SK-N-SH (cell line): ENCODE measurements at regions not wholly inside any gene's neighbourhood (a gene's known extent, or its start where the extent isn't known, plus 50 kb on each side); places are given as distances from the start of the nearest gene placed in this dataset.

Experiments used
- CTCF ChIA-PET: fragments of 300-600, 350-600 bp; formaldehyde crosslinking; extraction: SDS; loops from one replicate; lab custom pipeline; 2021; lab: Yijun Ruan, JAX
- POLR2A ChIA-PET: fragments of 350-600 bp; sonication (Branson Sonifier 250); formaldehyde crosslinking; extraction: SDS; loops from one replicate; lab custom pipeline; 2020; ENCODE audit warnings: antibody characterized with exemption, inconsistent platforms; lab: Yijun Ruan, JAX
- DNase-seq: peaks from one replicate; pipeline ENCODE4 v3.0.0; 2012
- H2AFZ ChIP-seq: fragments of 200-600 bp; sonication (generic); 2 replicates; pipeline ENCODE4 v1.8.1; 2016; ENCODE audit warnings: antibody characterized with exemption, mild to moderate bottlenecking, low read depth
- H3F3A ChIP-seq: fragments of 200-600 bp; sonication (generic); replicated peaks from 2 replicates; pipeline ENCODE3; 2016; ENCODE audit warnings: antibody characterized with exemption, mild to moderate bottlenecking; ENCODE audit not compliant: insufficient read depth
- H3K27ac ChIP-seq, 2 experiments: fragments of 200-500 bp in 1 of 2; fragments of 200-600 bp in 1 of 2; sonication (Bioruptor generic) in 1 of 2; sonication (generic), shearing (Covaris generic) in 1 of 2; 2 replicates each; pipeline versions ENCODE4 v1.5.1 to v1.6.1; 2014 to 2016; ENCODE audit warnings: low read depth in 2 of 2, inconsistent platforms in 1 of 2, low read length in 1 of 2, mild to moderate bottlenecking in 1 of 2, mixed read lengths in 1 of 2
- H3K27me3 ChIP-seq: fragments of 200-600 bp; sonication (generic), shearing (Covaris generic); 2 replicates; pipeline ENCODE4 v1.6.1; 2016; ENCODE audit warnings: mixed run types; ENCODE audit not compliant: insufficient read depth
- H3K36me3 ChIP-seq, 2 experiments: fragments of 200-500 bp in 1 of 2; fragments of 200-600 bp in 1 of 2; sonication (Bioruptor generic) in 1 of 2; sonication (generic) in 1 of 2; replicated peaks in 1 of 2; 2 replicates each; pipeline versions ENCODE3 to v1.5.1; 2014 to 2016; ENCODE audit warnings: low read length in 1 of 2, mild to moderate bottlenecking in 1 of 2; ENCODE audit not compliant: insufficient read depth in 2 of 2, control insufficient read depth in 1 of 2
- H3K4me1 ChIP-seq, 2 experiments: fragments of 200-500 bp in 1 of 2; fragments of 200-600 bp in 1 of 2; sonication (Bioruptor generic) in 1 of 2; sonication (generic), shearing (Covaris generic) in 1 of 2; 2 replicates each; pipeline versions ENCODE4 v1.5.1 to v1.6.1; 2014 to 2016; ENCODE audit warnings: low read depth in 1 of 2, low read length in 1 of 2, mixed run types in 1 of 2; ENCODE audit not compliant: insufficient read depth in 2 of 2, control insufficient read depth in 1 of 2
- H3K4me2 ChIP-seq: fragments of 200-600 bp; sonication (generic), shearing (Covaris generic); 2 replicates; pipeline ENCODE4 v1.6.1; 2017; ENCODE audit warnings: mixed run types
- H3K4me3 ChIP-seq, 2 experiments: fragments of 200-500 bp in 1 of 2; fragments of 200-600 bp in 1 of 2; sonication (Bioruptor generic) in 1 of 2; sonication (generic), shearing (Covaris generic) in 1 of 2; 2 replicates each; pipeline versions ENCODE4 v1.5.1 to v1.8.1; 2014 to 2016; ENCODE audit warnings: low read depth in 2 of 2, inconsistent platforms in 1 of 2, low read length in 1 of 2, mild to moderate bottlenecking in 1 of 2, mixed read lengths in 1 of 2, moderate library complexity in 1 of 2
- H3K79me2 ChIP-seq: fragments of 200-600 bp; sonication (generic); 2 replicates; pipeline ENCODE4 v1.8.1; 2017; ENCODE audit warnings: mild to moderate bottlenecking; ENCODE audit not compliant: insufficient read depth
- H3K9ac ChIP-seq: fragments of 200-600 bp; sonication (generic); 2 replicates; pipeline ENCODE4 v1.6.1; 2017; ENCODE audit warnings: mixed run types
- H3K9me2 ChIP-seq: fragments of 200-600 bp; sonication (generic); 2 replicates; pipeline ENCODE4 v1.6.1; 2017; ENCODE audit warnings: mixed run types
- H3K9me3 ChIP-seq: fragments of 200-600 bp; sonication (generic); 2 replicates; pipeline ENCODE4 v1.6.1; 2017; ENCODE audit warnings: mixed run types, mild to moderate bottlenecking, moderate library complexity
- H4K20me1 ChIP-seq: fragments of 200-600 bp; sonication (generic); 2 replicates; pipeline ENCODE4 v1.6.1; 2017; ENCODE audit warnings: mild to moderate bottlenecking, mixed run types; ENCODE audit not compliant: insufficient read depth
- CHD2 ChIP-seq: fragments of 150-350 bp; IDR thresholded peaks from 2 replicates; pipeline ENCODE4 v1.6.1; 2018; ENCODE audit warnings: low read length; ENCODE audit not compliant: partially characterized antibody
- FOSL2 ChIP-seq: IDR thresholded peaks from 2 replicates; pipeline ENCODE4 v1.4.0; 2012; ENCODE audit warnings: low read depth, mild to moderate bottlenecking, moderate library complexity, borderline replicate concordance
- FOXM1 ChIP-seq: IDR thresholded peaks from 2 replicates; pipeline ENCODE4 v1.4.0; 2012; ENCODE audit warnings: low read depth, mild to moderate bottlenecking
- MXI1 ChIP-seq: IDR thresholded peaks from 2 replicates; pipeline ENCODE4 v1.6.1; 2012; ENCODE audit warnings: mild to moderate bottlenecking, low read depth, low read length, improper control_type of control experiment
- NRF1 ChIP-seq: IDR thresholded peaks from 2 replicates; pipeline ENCODE4 v1.6.1; 2012; ENCODE audit warnings: low read depth, mild to moderate bottlenecking, low read length
- PBX3 ChIP-seq: IDR thresholded peaks from 2 replicates; pipeline ENCODE4; 2012
- POLR2AphosphoS5 ChIP-seq: IDR thresholded peaks from 2 replicates; pipeline ENCODE4 v1.6.1; 2012; ENCODE audit warnings: low read depth, low read length
- RAD21 ChIP-seq: IDR thresholded peaks from 2 replicates; pipeline ENCODE4 v1.6.1; 2012; ENCODE audit warnings: mild to moderate bottlenecking, low read length
- TAF1 ChIP-seq: IDR thresholded peaks from 2 replicates; pipeline ENCODE4 v1.6.1; 2012; ENCODE audit warnings: low read depth, mild to moderate bottlenecking, low read length, moderate library complexity, borderline replicate concordance
- TCF12 ChIP-seq: IDR thresholded peaks from 2 replicates; pipeline ENCODE4 v1.4.0; 2012
- TEAD4 ChIP-seq: IDR thresholded peaks from 2 replicates; pipeline ENCODE4 v1.4.0; 2012; ENCODE audit warnings: mild to moderate bottlenecking, borderline replicate concordance; ENCODE audit not compliant: insufficient read depth
- ZBTB33 ChIP-seq: IDR thresholded peaks from 2 replicates; pipeline ENCODE4 v1.4.0; 2012; ENCODE audit warnings: low read depth, borderline replicate concordance
- WGBS: methylation state at CpG from one replicate; pipeline ENCODE4 v1.1.6; 2017; ENCODE audit warnings: low lambda C conversion rate; 5-methylcytosine and 5-hydroxymethylcytosine counted together
- TF ChIP-seq, protein P1 (sequence below): IDR thresholded peaks from 2 replicates; pipeline ENCODE4 v1.4.0; 2012; ENCODE audit warnings: low read depth, borderline replicate concordance
- TF ChIP-seq, protein P2 (sequence below): IDR thresholded peaks from 2 replicates; pipeline ENCODE4 v1.6.1; 2012; ENCODE audit warnings: mild to moderate bottlenecking, low read depth, low read length, moderate library complexity

- POLR2A ChIA-PET: no interaction called here
- H4K20me1 ChIP-seq: no peaks in the 10 kb centered on the region
- WGBS: 56% methylated on average over 11 of the region's 14 CpGs
- TF ChIP-seq NRF1: no peak
- no peak for TF ChIP-seq TAF1
- no peak for TF ChIP-seq RAD21
- TF ChIP-seq POLR2AphosphoS5: no peak
- no peak for TF ChIP-seq PBX3
- no peak for TF ChIP-seq FOXM1
- TF ChIP-seq, protein P1, sequence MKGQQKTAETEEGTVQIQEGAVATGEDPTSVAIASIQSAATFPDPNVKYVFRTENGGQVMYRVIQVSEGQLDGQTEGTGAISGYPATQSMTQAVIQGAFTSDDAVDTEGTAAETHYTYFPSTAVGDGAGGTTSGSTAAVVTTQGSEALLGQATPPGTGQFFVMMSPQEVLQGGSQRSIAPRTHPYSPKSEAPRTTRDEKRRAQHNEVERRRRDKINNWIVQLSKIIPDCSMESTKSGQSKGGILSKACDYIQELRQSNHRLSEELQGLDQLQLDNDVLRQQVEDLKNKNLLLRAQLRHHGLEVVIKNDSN: no peak
- no peak for TF ChIP-seq ZBTB33
- no peak for TF ChIP-seq CHD2
- TF ChIP-seq TCF12: no peak
- no peak for TF ChIP-seq TEAD4
- TF ChIP-seq, protein P2, sequence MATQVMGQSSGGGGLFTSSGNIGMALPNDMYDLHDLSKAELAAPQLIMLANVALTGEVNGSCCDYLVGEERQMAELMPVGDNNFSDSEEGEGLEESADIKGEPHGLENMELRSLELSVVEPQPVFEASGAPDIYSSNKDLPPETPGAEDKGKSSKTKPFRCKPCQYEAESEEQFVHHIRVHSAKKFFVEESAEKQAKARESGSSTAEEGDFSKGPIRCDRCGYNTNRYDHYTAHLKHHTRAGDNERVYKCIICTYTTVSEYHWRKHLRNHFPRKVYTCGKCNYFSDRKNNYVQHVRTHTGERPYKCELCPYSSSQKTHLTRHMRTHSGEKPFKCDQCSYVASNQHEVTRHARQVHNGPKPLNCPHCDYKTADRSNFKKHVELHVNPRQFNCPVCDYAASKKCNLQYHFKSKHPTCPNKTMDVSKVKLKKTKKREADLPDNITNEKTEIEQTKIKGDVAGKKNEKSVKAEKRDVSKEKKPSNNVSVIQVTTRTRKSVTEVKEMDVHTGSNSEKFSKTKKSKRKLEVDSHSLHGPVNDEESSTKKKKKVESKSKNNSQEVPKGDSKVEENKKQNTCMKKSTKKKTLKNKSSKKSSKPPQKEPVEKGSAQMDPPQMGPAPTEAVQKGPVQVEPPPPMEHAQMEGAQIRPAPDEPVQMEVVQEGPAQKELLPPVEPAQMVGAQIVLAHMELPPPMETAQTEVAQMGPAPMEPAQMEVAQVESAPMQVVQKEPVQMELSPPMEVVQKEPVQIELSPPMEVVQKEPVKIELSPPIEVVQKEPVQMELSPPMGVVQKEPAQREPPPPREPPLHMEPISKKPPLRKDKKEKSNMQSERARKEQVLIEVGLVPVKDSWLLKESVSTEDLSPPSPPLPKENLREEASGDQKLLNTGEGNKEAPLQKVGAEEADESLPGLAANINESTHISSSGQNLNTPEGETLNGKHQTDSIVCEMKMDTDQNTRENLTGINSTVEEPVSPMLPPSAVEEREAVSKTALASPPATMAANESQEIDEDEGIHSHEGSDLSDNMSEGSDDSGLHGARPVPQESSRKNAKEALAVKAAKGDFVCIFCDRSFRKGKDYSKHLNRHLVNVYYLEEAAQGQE: no peak
- TF ChIP-seq FOSL2: no peak
- TF ChIP-seq MXI1: no peak
- H2AFZ ChIP-seq: no peak overlapping the region
- H3K4me2 ChIP-seq: no peak overlapping the region
- no peak overlapping the region for H3K9ac ChIP-seq
- no peak overlapping the region for H3K27ac ChIP-seq
- CTCF ChIA-PET: no interaction called here
- no peaks in the 10 kb centered on the region; a peak in 1 of 4 replicates for H3K4me1 ChIP-seq
- no peak for DNase-seq
- H3F3A ChIP-seq: no peaks in the 10 kb centered on the region
- H3K9me3 ChIP-seq: no peaks in the 10 kb centered on the region
- H3K4me3 ChIP-seq: no peak overlapping the region
- no peaks in the 10 kb centered on the region for H3K9me2 ChIP-seq
- no peaks in the 10 kb centered on the region for H3K79me2 ChIP-seq
- no peaks in the 10 kb centered on the region for H3K27me3 ChIP-seq
- no peaks in the 10 kb centered on the region for H3K36me3 ChIP-seq
These were observed 132.5 kb downstream of the ZNF664 start for GRCh38 chr12:124105546-124105945.
